Activated CD8-positive, alpha-beta T cell treated with anti-CD3 and anti-CD28 coated beads for 36 hours (primary cell): ENCODE measurements at regions not wholly inside any gene's neighbourhood (a gene's known extent, or its start where the extent isn't known, plus 50 kb on each side); places are given as distances from the start of the nearest gene placed in this dataset.

Experiments
- ATAC-seq: fragments of 200-7000 bp; cut with Tn5 transposase; one replicate; pipeline ENCODE4 v1.10.0; 2021; ENCODE audit warnings: mild to moderate bottlenecking, moderate library complexity
- CTCF ChIA-PET: fragments of 350-600 bp; sonication (Branson Sonifier 250); formaldehyde crosslinking; loops from one replicate; lab custom pipeline; 2021; ENCODE audit warnings: antibody characterized with exemption; lab: Charles Lee
- POLR2A ChIA-PET: fragments of 350-600 bp; sonication (Branson Sonifier 250); formaldehyde crosslinking; loops from one replicate; lab custom pipeline; 2021; ENCODE audit warnings: antibody characterized with exemption; lab: Charles Lee
- DNase-seq: peaks from one replicate; pipeline ENCODE4 v3.0.0-alpha.2; 2020
- H3K27ac Mint-ChIP-seq: one replicate; pipeline ENCODE4 v1.8.0; 2021; ENCODE audit warnings: mild to moderate bottlenecking, mixed read lengths
- H3K27me3 Mint-ChIP-seq: one replicate; pipeline ENCODE4 v1.8.0; 2021; ENCODE audit warnings: mixed read lengths
- H3K36me3 Mint-ChIP-seq: one replicate; pipeline ENCODE4 v1.8.0; 2021; ENCODE audit warnings: low read depth, mixed read lengths
- H3K4me1 Mint-ChIP-seq: one replicate; pipeline ENCODE4 v1.8.0; 2021; ENCODE audit warnings: low read depth, mixed read lengths
- H3K4me3 Mint-ChIP-seq: one replicate; pipeline ENCODE4 v1.8.0; 2021; ENCODE audit warnings: mild to moderate bottlenecking, moderate library complexity, mixed read lengths
- H3K9me3 Mint-ChIP-seq: one replicate; pipeline ENCODE4 v1.8.0; 2021; ENCODE audit warnings: mixed read lengths
- CTCF ChIP-seq: fragments of 200-600 bp; IDR thresholded peaks from one replicate; pipeline ENCODE4 v1.8.0; 2022; ENCODE audit warnings: antibody characterized with exemption, mild to moderate bottlenecking
- intact Hi-C: fragments of 100-400 bp; cut with micrococcal nuclease; formaldehyde crosslinking; loops from one replicate; pipeline ENCODE4 v1.10.0; 2022

GRCh38 chr14:65926504-65926903, 514.0 kb downstream of the FUT8 start:
- ChIA-PET POLR2A (interaction anchor here (1.4 to 2.4 kb wide), 2 partner anchors 20 to 23 kb away, joined by 4 to 14 read pairs; no protein-coding TSS in a partner anchor), CTCF (interaction anchor here (1.0 to 8.3 kb wide), 8 partner anchors 9 to 102 kb away, joined by 3 to 43 read pairs (median 5); no protein-coding TSS in a partner anchor)
- Mint-ChIP-seq H3K36me3 (no peaks in the 10 kb centered on the region), H3K4me3 (no peak overlapping the region), H3K27ac (peak overlapping the region; percentile 75), H3K9me3 (peaks cover 3% of the 10 kb centered on the region), H3K27me3 (no peaks in the 10 kb centered on the region), H3K4me1 (peaks cover 52% of the 10 kb centered on the region)
- no peak for DNase-seq
- ATAC-seq, result no peak
- intact Hi-C loops, result no loop called here
- TF ChIP-seq CTCF, result no peak

DNA sequence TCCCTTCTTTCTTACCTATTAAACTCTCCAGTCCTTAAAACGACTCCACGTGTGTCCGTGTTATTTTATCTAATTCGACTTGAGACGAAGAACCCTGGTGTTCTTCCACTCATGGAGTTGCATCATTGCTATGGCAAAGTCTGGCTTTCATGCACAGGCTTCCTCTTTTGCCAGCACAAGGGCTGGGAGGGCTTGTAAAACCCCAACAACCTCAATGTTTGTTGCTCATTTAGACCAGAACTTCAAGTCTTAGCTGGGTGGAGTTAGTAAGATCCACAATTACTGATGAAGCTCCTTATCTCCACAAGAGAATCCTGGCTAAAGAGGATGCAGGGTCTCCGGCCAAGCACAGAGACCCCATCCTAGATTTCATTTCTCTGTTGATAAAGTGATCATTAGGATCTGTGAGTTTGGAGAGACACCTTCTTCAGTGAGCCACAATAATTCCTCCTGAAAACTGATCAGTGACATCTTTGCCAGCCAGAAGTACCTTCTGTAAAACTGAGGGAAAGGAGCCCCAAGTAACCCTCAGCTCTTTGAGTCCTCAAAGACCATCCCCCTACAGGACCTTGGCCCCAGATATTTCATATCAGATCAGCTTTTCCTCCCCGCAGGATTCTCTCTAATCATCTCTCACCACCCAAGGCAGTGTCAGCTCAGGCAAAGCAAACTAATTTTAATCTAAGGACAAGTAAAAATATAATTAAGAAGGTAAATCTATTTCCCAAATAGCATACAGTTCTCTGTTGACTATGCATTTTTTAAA, 514.6 kb downstream of the FUT8 start:
- Mint-ChIP-seq H3K27ac (peak overlapping the region; percentile 75), H3K4me3 (peak overlapping the region; percentile 34), H3K9me3 (peaks cover 3% of the 10 kb centered on the region), H3K4me1 (peaks cover 51% of the 10 kb centered on the region), H3K27me3 (no peaks in the 10 kb centered on the region), H3K36me3 (no peaks in the 10 kb centered on the region)
- ChIA-PET CTCF (interaction anchor here (0.6 to 8.3 kb wide), 13 partner anchors 9 to 583 kb away, joined by 3 to 43 read pairs (median 4); no protein-coding TSS in a partner anchor), POLR2A (interaction anchor here (0.9 to 2.4 kb wide), 7 partner anchors 14 to 515 kb away, joined by 3 to 14 read pairs (median 4); partner anchors contain the start of gene FUT8)
- TF ChIP-seq CTCF, result no peak
- intact Hi-C loops, result no loop called here
- ATAC-seq, result no peak
- DNase-seq, result no peak

DNA sequence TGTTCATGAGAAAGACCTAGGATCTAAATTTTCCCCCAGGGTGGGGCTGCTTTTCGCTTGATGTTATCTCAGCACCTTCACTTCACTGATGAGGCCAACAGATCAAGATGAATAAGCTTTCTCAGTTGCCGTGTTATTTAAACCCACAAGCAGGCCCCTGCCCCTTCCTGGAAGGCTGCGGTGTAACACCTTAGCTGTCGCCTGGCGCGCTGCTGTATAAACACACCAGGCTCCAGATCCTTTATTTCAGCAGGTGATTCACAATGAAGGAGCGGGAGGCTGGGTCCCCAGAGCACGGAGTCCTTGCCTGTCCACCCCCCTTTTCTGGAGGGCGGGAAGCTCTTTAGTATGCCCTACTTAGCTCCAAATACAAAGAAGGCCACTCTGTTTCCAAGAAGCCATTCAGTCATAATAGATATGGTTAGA, 515.4 kb downstream of the FUT8 start:
- intact Hi-C loops, result no loop called here
- peak; percentile 94 for ATAC-seq
- no peak for TF ChIP-seq CTCF
- Mint-ChIP-seq H3K4me1 (peaks cover 48% of the 10 kb centered on the region), H3K9me3 (peaks cover 3% of the 10 kb centered on the region), H3K4me3 (peak overlapping the region; percentile 34), H3K36me3 (no peaks in the 10 kb centered on the region), H3K27ac (peak overlapping the region; percentile 75), H3K27me3 (no peaks in the 10 kb centered on the region)
- POLR2A ChIA-PET, result interaction anchor here (0.6 to 2.4 kb wide), 8 partner anchors 13 to 516 kb away, joined by 3 to 14 read pairs (median 4); partner anchors contain the start of gene FUT8
- CTCF ChIA-PET, result interaction anchor here (0.7 to 8.3 kb wide), 11 partner anchors 8 to 438 kb away, joined by 3 to 43 read pairs (median 5); no protein-coding TSS in a partner anchor
- DNase-seq, result peak; percentile 95

- H3K4me3 Mint-ChIP-seq, result no peak overlapping the region
- intact Hi-C loops, result no loop called here
- H3K36me3 Mint-ChIP-seq, result no peaks in the 10 kb centered on the region
- H3K4me1 Mint-ChIP-seq, result peaks cover 48% of the 10 kb centered on the region
- POLR2A ChIA-PET, result interaction anchor here (2.2 kb wide), 1 partner anchor 21 kb away, joined by 6 read pairs; no protein-coding TSS in a partner anchor
- H3K9me3 Mint-ChIP-seq, result peaks cover 3% of the 10 kb centered on the region
- no peaks in the 10 kb centered on the region for H3K27me3 Mint-ChIP-seq
- DNase-seq (no peak), ATAC-seq (no peak)
- TF ChIP-seq CTCF, result no peak
- CTCF ChIA-PET, result interaction anchor here (2.2 to 8.3 kb wide), 2 partner anchors 12 to 31 kb away, joined by 4 to 43 read pairs; no protein-coding TSS in a partner anchor
- peak overlapping the region; percentile 75 for H3K27ac Mint-ChIP-seq
These were observed 516.5 kb downstream of the FUT8 start for GRCh38 chr14:65928995-65929394.
